ENCODE measurements at regions not wholly inside any gene's neighbourhood (a gene's known extent, or its start where the extent isn't known, plus 50 kb on each side); places are given as distances from the start of the nearest gene placed in this dataset.

- DNase-seq: no peak
Measured at GRCh38 chr13:29994911-29995595, 144.6 kb upstream of the UBL3 start.

- DNase-seq: no peak
Measured at GRCh38 chr13:29993716-29994488, 143.5 kb upstream of the UBL3 start.

GRCh38 chr13:29993196-29993595 is 142.8 kb upstream of the UBL3 start:
- DNase-seq: no peak

- DNase-seq: no peak
Measured at GRCh38 chr13:29991343-29991742, 140.9 kb upstream of the UBL3 start.

GRCh38 chr13:29987340-29987739 is 136.9 kb upstream of the UBL3 start:
- no peak for DNase-seq

- no peak for DNase-seq
Measured at GRCh38 chr13:29980339-29980738, 129.9 kb upstream of the UBL3 start.

- DNase-seq: no peak
Measured at GRCh38 chr13:29978211-29978610, 127.8 kb upstream of the UBL3 start.

- no peak for DNase-seq
Measured at GRCh38 chr13:29977476-29978120, 127.2 kb upstream of the UBL3 start.

- no peak for DNase-seq
Measured at GRCh38 chr13:29976535-29976934, 126.1 kb upstream of the UBL3 start.

GRCh38 chr13:29975283-29975682 is 124.9 kb upstream of the UBL3 start:
- DNase-seq: no peak

GRCh38 chr13:29969286-29969685 is 118.9 kb upstream of the UBL3 start:
- no peak for DNase-seq

- no peak for DNase-seq
Measured at GRCh38 chr13:29964181-29964845, 113.9 kb upstream of the UBL3 start.

GRCh38 chr13:29963089-29963488 is 112.7 kb upstream of the UBL3 start:
- DNase-seq: no peak

GRCh38 chr13:29961036-29961670 is 110.7 kb upstream of the UBL3 start:
- no peak for DNase-seq

GRCh38 chr13:29959603-29960002 is 109.2 kb upstream of the UBL3 start:
- DNase-seq: no peak

GRCh38 chr13:29959086-29959485 is 108.7 kb upstream of the UBL3 start:
- DNase-seq: no peak

GRCh38 chr13:29958476-29958875 is 108.1 kb upstream of the UBL3 start:
- DNase-seq: no peak

- DNase-seq: no peak
Measured at GRCh38 chr13:29957320-29957719, 106.9 kb upstream of the UBL3 start.

- no peak for DNase-seq
Measured at GRCh38 chr13:29956853-29957252, 106.4 kb upstream of the UBL3 start.

GRCh38 chr13:29955137-29955650 is 104.8 kb upstream of the UBL3 start:
- no peak for DNase-seq

GRCh38 chr13:29954082-29955028 is 103.9 kb upstream of the UBL3 start:
- peak; percentile 18 for DNase-seq

GRCh38 chr13:29953542-29953941 is 103.1 kb upstream of the UBL3 start:
- no peak for DNase-seq

Measured in activated CD4-positive, alpha-beta T cell treated with anti-CD3 and anti-CD28 coated beads for 1 hour (primary cell).